ENCODE measurements at regions not wholly inside any gene's neighbourhood (a gene's known extent, or its start where the extent isn't known, plus 50 kb on each side); places are given as distances from the start of the nearest gene placed in this dataset.

GRCh38 chr5:61618577-61618976, 286.5 kb downstream of the ZSWIM6 start:
- H2BK12ac ChIP-seq (ENCODE audit: low read depth, low read length), result no peak overlapping the region
- no peaks in the 10 kb centered on the region for H3K27me3 ChIP-seq (replicated peaks in 1 of 4; ENCODE audit: control insufficient read depth in 3 of 4, extremely low read depth in 1 of 4, insufficient read depth in 3 of 4, low read length in 3 of 4)
- CTCF ChIA-PET (ENCODE audit: partially characterized antibody), result interaction anchor here (0.7 to 1.3 kb wide), 5 partner anchors 13 to 657 kb away, joined by 3 to 5 read pairs (median 3); no protein-coding TSS in a partner anchor
- no peak for DNase-seq (ENCODE audit: low read depth in 1 of 2, low spot score in 2 of 2)
- WGBS, 2 experiments (ENCODE audit: extremely low coverage in 1 of 2, insufficient coverage in 1 of 2, insufficient read length in 1 of 2, insufficient replicate concordance in 2 of 2, low coverage in 1 of 2, low lambda C conversion rate in 2 of 2, missing lambda C conversion rate in 1 of 2), result 92% methylated on average over 4 of the region's 4 CpGs; no CpG with 5 or more reads in 1 of the 2 experiments
- H3K79me2 ChIP-seq (ENCODE audit: control insufficient read depth in 1 of 2, insufficient read depth in 2 of 2, low read length in 2 of 2), result no peaks in the 10 kb centered on the region
- no peak overlapping the region for H3K27ac ChIP-seq (ENCODE audit: low read depth, low read length)
- H4K20me1 ChIP-seq (replicated peaks in 1 of 2; ENCODE audit: control insufficient read depth in 1 of 2, insufficient read depth in 2 of 2, low read length in 2 of 2), result no peaks in the 10 kb centered on the region
- no peak overlapping the region for H3K4ac ChIP-seq (replicated peaks; ENCODE audit: insufficient read length, low read depth, low read length)
- no peak overlapping the region for H3K4me2 ChIP-seq (ENCODE audit: insufficient read depth in 1 of 2, low read depth in 2 of 2, low read length in 2 of 2)
- no peak overlapping the region for H4K91ac ChIP-seq (replicated peaks; ENCODE audit: insufficient read length, low read length)
- no peak overlapping the region for H3K14ac ChIP-seq (ENCODE audit: insufficient read length)
- no peak overlapping the region for H4K5ac ChIP-seq (ENCODE audit: insufficient read length, low read depth, low read length)
- no peaks in the 10 kb centered on the region for H3K9me3 ChIP-seq (ENCODE audit: insufficient read depth in 2 of 2, low read depth in 1 of 2, low read length in 1 of 2)
- no peak for FAIRE-seq
- H3K56ac ChIP-seq (replicated peaks; ENCODE audit: insufficient read length, low read depth, low read length), result no peak overlapping the region
- H3K18ac ChIP-seq (ENCODE audit: extremely low read depth, low read length), result no peak overlapping the region
- H2AFZ ChIP-seq (ENCODE audit: low read length), result no peak overlapping the region
- no peak overlapping the region for H3K23ac ChIP-seq (ENCODE audit: insufficient read length)
- POLR2A ChIA-PET (ENCODE audit: partially characterized antibody), result no interaction called here
- no peaks in the 10 kb centered on the region for H3K36me3 ChIP-seq (ENCODE audit: control insufficient read depth in 2 of 4, insufficient read depth in 4 of 4, low read length in 3 of 4)
- no peak overlapping the region for H2BK5ac ChIP-seq (ENCODE audit: low read depth, low read length)
- H3K79me1 ChIP-seq (ENCODE audit: low read depth, low read length), result no peaks in the 10 kb centered on the region
- no peak overlapping the region for H2BK20ac ChIP-seq (ENCODE audit: low read length)
- no peak overlapping the region for H4K8ac ChIP-seq (ENCODE audit: extremely low read depth, insufficient read depth, low read length)
- H2AK5ac ChIP-seq (ENCODE audit: low read depth, low read length), result no peak overlapping the region
- no peak overlapping the region for H3K9ac ChIP-seq (replicated peaks in 1 of 4; ENCODE audit: extremely low read depth in 1 of 4, low read depth in 3 of 4, low read length in 3 of 4)
- no peak overlapping the region for H2BK120ac ChIP-seq (replicated peaks; ENCODE audit: low read depth, low read length)
- H3K4me3 ChIP-seq (ENCODE audit: extremely low read depth in 1 of 4, insufficient read depth in 2 of 4, low read depth in 3 of 4, low read length in 4 of 4), result no peak overlapping the region
- no peaks in the 10 kb centered on the region; a peak in 1 of 7 replicates for H3K4me1 ChIP-seq (replicated peaks in 1 of 4; ENCODE audit: control insufficient read depth in 3 of 4, insufficient read depth in 4 of 4, low read length in 3 of 4)
- no peak overlapping the region for H2BK15ac ChIP-seq (ENCODE audit: low read length)
- no peaks in the 10 kb centered on the region for H3K23me2 ChIP-seq (ENCODE audit: low read depth, low read length)
- no peak for TF ChIP-seq SP1 (IDR thresholded peaks at IDR 0.05; ENCODE audit: low read depth, low read length)
- no peak for TF ChIP-seq SIX5 (IDR thresholded peaks at IDR 0.05; ENCODE audit: low read depth, low read length)
- no peak for TF ChIP-seq CHD1 (IDR thresholded peaks at IDR 0.05; ENCODE audit: low read depth, low read length)
